ENCODE measurements at regions not wholly inside any gene's neighbourhood (a gene's known extent, or its start where the extent isn't known, plus 50 kb on each side); places are given as distances from the start of the nearest gene placed in this dataset.

GRCh38 chrX:113548308-113549015 is 707.8 kb upstream of the AMOT start:
- no peak overlapping the region for H3K27ac Mint-ChIP-seq (ENCODE audit: unreplicated experiment)
- DNase-seq, result no peak
- H3K9me3 Mint-ChIP-seq (ENCODE audit: unreplicated experiment), result peaks cover 1% of the 10 kb centered on the region
- H3K36me3 Mint-ChIP-seq (ENCODE audit: unreplicated experiment), result no peaks in the 10 kb centered on the region
- peaks cover 2% of the 10 kb centered on the region for H3K27me3 Mint-ChIP-seq (ENCODE audit: unreplicated experiment)
- no peak overlapping the region for H3K4me3 Mint-ChIP-seq (ENCODE audit: unreplicated experiment)
- no peaks in the 10 kb centered on the region for H3K4me1 Mint-ChIP-seq (ENCODE audit: low read depth, unreplicated experiment)
- no peak for TF ChIP-seq CTCF (IDR thresholded peaks at IDR 0.05; ENCODE audit: partially characterized antibody, unreplicated experiment)

GRCh38 chrX:113545040-113545439 is 704.4 kb upstream of the AMOT start:
- peaks cover 2% of the 10 kb centered on the region for H3K27me3 Mint-ChIP-seq (ENCODE audit: unreplicated experiment)
- H3K27ac Mint-ChIP-seq (ENCODE audit: unreplicated experiment), result no peak overlapping the region
- no peak for DNase-seq
- no peaks in the 10 kb centered on the region for H3K36me3 Mint-ChIP-seq (ENCODE audit: unreplicated experiment)
- peaks cover 4% of the 10 kb centered on the region for H3K9me3 Mint-ChIP-seq (ENCODE audit: unreplicated experiment)
- H3K4me1 Mint-ChIP-seq (ENCODE audit: low read depth, unreplicated experiment), result no peaks in the 10 kb centered on the region
- TF ChIP-seq CTCF (IDR thresholded peaks at IDR 0.05; ENCODE audit: partially characterized antibody, unreplicated experiment), result no peak
- no peak overlapping the region for H3K4me3 Mint-ChIP-seq (ENCODE audit: unreplicated experiment)

- H3K27me3 Mint-ChIP-seq (ENCODE audit: unreplicated experiment), result no peaks in the 10 kb centered on the region
- H3K36me3 Mint-ChIP-seq (ENCODE audit: unreplicated experiment), result no peaks in the 10 kb centered on the region
- peaks cover 2% of the 10 kb centered on the region for H3K9me3 Mint-ChIP-seq (ENCODE audit: unreplicated experiment)
- DNase-seq, result no peak
- no peak overlapping the region for H3K4me3 Mint-ChIP-seq (ENCODE audit: unreplicated experiment)
- no peak overlapping the region for H3K27ac Mint-ChIP-seq (ENCODE audit: unreplicated experiment)
- H3K4me1 Mint-ChIP-seq (ENCODE audit: low read depth, unreplicated experiment), result no peaks in the 10 kb centered on the region
- no peak for TF ChIP-seq CTCF (IDR thresholded peaks at IDR 0.05; ENCODE audit: partially characterized antibody, unreplicated experiment)
These were observed 699.1 kb upstream of the AMOT start for GRCh38 chrX:113539599-113540356.

GRCh38 chrX:113529426-113530013 is 688.9 kb upstream of the AMOT start:
- TF ChIP-seq CTCF (IDR thresholded peaks at IDR 0.05; ENCODE audit: partially characterized antibody, unreplicated experiment), result no peak
- H3K27ac Mint-ChIP-seq (ENCODE audit: unreplicated experiment), result no peak overlapping the region

GRCh38 chrX:113522814-113523213 is 682.2 kb upstream of the AMOT start:
- H3K36me3 Mint-ChIP-seq (ENCODE audit: unreplicated experiment), result no peaks in the 10 kb centered on the region
- H3K27me3 Mint-ChIP-seq (ENCODE audit: unreplicated experiment), result no peaks in the 10 kb centered on the region
- no peak overlapping the region for H3K27ac Mint-ChIP-seq (ENCODE audit: unreplicated experiment)
- H3K9me3 Mint-ChIP-seq (ENCODE audit: unreplicated experiment), result no peaks in the 10 kb centered on the region
- H3K4me1 Mint-ChIP-seq (ENCODE audit: low read depth, unreplicated experiment), result no peaks in the 10 kb centered on the region
- no peak for DNase-seq
- no peak overlapping the region for H3K4me3 Mint-ChIP-seq (ENCODE audit: unreplicated experiment)
- no peak for TF ChIP-seq CTCF (IDR thresholded peaks at IDR 0.05; ENCODE audit: partially characterized antibody, unreplicated experiment)

More at GRCh38 chrX:113529426-113530013, 688.9 kb upstream of the AMOT start:
- H3K27me3 Mint-ChIP-seq (ENCODE audit: unreplicated experiment), result no peaks in the 10 kb centered on the region
- DNase-seq, result no peak
- H3K9me3 Mint-ChIP-seq (ENCODE audit: unreplicated experiment), result no peaks in the 10 kb centered on the region
- H3K4me3 Mint-ChIP-seq (ENCODE audit: unreplicated experiment), result no peak overlapping the region
- H3K36me3 Mint-ChIP-seq (ENCODE audit: unreplicated experiment), result no peaks in the 10 kb centered on the region
- H3K4me1 Mint-ChIP-seq (ENCODE audit: low read depth, unreplicated experiment), result no peaks in the 10 kb centered on the region
